ENCODE measurements at regions not wholly inside any gene's neighbourhood (a gene's known extent, or its start where the extent isn't known, plus 50 kb on each side); places are given as distances from the start of the nearest gene placed in this dataset.

DNA sequence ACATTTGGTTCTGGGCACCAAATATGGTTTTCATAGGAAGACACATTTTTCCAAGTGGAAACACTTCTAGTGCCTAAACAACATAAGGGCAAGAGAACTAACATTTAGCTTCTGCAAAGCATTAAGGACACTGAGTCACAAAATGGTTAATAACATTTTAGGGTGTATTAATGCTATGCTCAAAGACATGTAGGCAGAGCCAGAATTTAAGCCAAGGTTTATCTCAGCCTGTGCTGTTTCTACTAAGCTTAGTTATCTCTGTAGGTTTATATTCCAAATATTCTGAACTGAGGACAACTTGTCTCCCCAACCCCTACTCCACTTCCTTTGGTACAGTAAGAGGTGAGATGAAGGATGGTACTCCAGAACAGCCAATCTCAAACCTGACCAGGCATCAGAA lies 54.1 kb upstream of the AKAP13 start:
- TF ChIP-seq, protein P1, sequence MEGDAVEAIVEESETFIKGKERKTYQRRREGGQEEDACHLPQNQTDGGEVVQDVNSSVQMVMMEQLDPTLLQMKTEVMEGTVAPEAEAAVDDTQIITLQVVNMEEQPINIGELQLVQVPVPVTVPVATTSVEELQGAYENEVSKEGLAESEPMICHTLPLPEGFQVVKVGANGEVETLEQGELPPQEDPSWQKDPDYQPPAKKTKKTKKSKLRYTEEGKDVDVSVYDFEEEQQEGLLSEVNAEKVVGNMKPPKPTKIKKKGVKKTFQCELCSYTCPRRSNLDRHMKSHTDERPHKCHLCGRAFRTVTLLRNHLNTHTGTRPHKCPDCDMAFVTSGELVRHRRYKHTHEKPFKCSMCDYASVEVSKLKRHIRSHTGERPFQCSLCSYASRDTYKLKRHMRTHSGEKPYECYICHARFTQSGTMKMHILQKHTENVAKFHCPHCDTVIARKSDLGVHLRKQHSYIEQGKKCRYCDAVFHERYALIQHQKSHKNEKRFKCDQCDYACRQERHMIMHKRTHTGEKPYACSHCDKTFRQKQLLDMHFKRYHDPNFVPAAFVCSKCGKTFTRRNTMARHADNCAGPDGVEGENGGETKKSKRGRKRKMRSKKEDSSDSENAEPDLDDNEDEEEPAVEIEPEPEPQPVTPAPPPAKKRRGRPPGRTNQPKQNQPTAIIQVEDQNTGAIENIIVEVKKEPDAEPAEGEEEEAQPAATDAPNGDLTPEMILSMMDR (IDR thresholded peaks at IDR 0.05; ENCODE audit: low read depth, low read length, missing control alignments): no peak
- no peak for DNase-seq (ENCODE audit: extremely low read depth, low read depth)
- no peak overlapping the region for H3K4me3 ChIP-seq (replicated peaks; ENCODE audit: low read depth, low read length)

DNA sequence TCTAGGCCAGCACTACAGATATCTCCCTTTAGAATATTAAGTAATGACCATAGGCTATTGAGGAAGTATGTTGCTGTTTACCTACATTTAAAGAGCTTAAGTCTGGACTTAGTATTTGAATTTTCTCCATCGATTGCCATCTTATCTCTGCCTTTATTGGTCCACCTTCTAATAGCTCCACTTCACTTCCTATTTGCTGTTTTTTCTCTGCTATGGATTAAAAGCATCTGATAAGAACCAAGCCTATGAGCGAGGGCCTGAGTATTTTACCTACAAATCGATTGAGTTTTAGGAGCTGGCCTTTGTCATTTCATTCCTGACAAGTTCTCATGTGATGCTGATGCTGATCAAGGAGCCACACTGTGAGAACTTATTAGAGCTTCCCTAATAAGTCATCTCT lies 52.6 kb upstream of the AKAP13 start:
- TF ChIP-seq, protein P1 (IDR thresholded peaks at IDR 0.05; ENCODE audit: low read depth, low read length, missing control alignments): no peak
- no peak for DNase-seq (ENCODE audit: extremely low read depth, low read depth)
- H3K4me3 ChIP-seq (replicated peaks; ENCODE audit: low read depth, low read length): no peak overlapping the region

DNA sequence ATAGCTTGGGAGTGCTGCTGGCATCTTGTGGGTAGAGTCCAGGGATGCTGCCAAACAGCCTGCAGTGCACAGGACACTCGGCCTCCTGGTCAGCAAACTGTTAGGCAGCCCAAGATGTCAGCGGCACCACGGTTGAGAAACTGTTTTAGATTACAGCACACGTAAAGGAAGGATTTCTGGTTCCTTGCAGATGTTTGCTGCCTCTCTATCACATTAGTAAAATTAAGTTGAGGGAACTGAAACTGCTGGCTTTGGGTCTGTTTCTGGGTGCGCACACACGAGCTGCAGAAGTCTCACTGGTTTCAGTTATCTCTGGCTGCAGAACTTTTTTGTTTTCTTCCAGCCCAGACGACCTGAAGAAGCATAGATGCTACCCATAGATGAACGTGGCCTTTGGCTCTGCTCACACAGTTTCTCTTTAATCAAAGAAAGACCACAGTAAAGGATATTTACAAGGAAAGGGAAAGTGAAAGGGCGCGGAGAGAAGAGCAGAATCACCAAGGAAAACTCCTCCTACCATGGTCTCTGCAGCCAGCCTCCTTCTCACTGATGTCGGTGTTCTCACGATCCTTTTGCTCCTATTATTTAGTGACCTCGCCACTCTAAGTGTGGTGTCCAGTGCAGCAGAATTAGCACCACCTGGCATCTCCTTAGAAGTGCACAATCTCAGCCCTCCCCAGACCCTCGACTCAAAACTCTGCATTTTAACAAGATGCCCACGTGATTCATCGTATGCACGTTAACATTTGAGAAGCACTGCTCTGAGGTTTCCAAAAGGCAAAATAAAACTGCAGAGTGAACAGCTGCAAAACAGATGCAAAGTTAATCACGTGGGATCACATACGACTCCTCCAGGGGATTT lies 50.6 kb upstream of the AKAP13 start:
- peak overlapping the region; percentile 62 for H3K4me3 ChIP-seq (replicated peaks; ENCODE audit: low read depth, low read length)
- peak; percentile 92 for DNase-seq (ENCODE audit: extremely low read depth, low read depth)
- TF ChIP-seq, protein P1 (IDR thresholded peaks at IDR 0.05; ENCODE audit: low read depth, low read length, missing control alignments): no peak
